HG03025 (cell line): ENCODE measurements at regions not wholly inside any gene's neighbourhood (a gene's known extent, or its start where the extent isn't known, plus 50 kb on each side); places are given as distances from the start of the nearest gene placed in this dataset.
A peak's percentile ranks its signal among the peaks of the same experiment; 100 is the strongest.

Experiments
- ATAC-seq: cut with Tn5 transposase; IDR thresholded peaks from one replicate; pipeline ENCODE4 v1.9.1; 2021; ENCODE audit warnings: mild to moderate bottlenecking, moderate library complexity; ENCODE audit not compliant: unreplicated experiment, low FRiP score

DNA sequence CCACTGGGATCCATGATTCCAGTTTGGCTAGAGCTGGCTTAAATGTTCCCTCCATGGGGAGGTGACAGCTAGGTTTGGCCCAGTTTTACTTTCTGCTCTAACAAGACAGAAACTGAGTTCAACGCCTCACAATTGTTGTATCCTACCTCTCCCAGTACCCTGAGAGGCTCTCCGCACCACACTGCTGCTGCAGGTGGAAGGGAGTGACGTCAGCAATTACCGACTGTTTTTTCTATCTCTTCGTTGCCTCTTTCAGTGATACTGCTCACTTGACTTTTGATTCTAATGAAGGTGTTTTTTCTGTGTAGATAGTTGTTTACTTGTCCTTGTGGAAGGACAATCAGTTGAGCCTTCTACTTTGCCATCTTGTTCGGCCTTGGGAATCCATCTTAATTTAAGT, 204.9 kb upstream of the DUSP10 start:
- ATAC-seq, result no peak

- no peak for ATAC-seq
These were observed 203.8 kb upstream of the DUSP10 start for GRCh38 chr1:221945669-221946068.

GRCh38 chr1:221944247-221944870, 202.5 kb upstream of the DUSP10 start:
- no peak for ATAC-seq

- ATAC-seq, result no peak
These were observed 198.7 kb upstream of the DUSP10 start for GRCh38 chr1:221940631-221941030.

DNA sequence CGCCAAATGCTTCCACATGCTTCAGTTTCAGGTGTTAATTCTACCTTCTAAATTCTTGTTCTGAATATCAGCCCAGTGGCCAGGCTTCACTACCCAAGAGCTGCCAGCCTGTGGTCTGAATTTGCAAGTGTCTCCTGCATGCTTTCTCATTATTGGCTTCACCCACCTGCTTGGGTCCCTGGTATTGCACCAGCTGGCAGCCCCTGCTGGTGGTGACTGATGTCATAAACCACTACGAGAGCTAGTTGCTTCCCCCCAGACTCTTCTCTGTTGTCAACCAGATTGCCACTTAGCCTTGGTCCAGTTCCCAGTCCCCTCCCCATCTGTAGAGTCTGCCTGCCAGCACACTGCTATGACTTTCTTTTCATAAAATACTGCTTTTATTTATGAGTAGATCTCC, 197.7 kb upstream of the DUSP10 start:
- ATAC-seq, result peak; percentile 84

- ATAC-seq, result no peak
These were observed 195.5 kb upstream of the DUSP10 start for GRCh38 chr1:221937155-221937953.

GRCh38 chr1:221933814-221934213, 191.9 kb upstream of the DUSP10 start:
- ATAC-seq, result no peak

DNA sequence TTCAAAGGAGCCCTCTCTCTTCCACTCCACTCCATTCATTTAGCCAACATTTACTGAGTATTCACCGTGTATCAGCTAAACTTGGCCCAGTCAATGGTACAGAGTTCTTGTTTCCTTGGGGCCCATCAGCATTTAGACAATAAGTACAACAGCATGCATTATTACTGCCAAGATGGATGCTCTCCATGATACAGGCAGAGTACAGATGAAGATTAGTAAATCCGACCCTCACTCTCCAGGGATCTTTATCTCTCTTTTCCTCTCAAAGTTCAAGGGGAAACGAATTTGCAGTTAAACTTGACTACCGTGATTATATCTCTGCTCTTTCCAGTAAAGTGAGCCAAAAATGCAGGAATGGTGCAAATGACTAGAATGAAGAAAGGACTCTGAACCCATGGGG, 184.6 kb upstream of the DUSP10 start:
- ATAC-seq, result no peak

GRCh38 chr1:221925947-221926346, 184.1 kb upstream of the DUSP10 start:
- ATAC-seq, result no peak

- ATAC-seq, result no peak
These were observed 182.2 kb upstream of the DUSP10 start for GRCh38 chr1:221923929-221924598.

GRCh38 chr1:221921936-221922335, 180.0 kb upstream of the DUSP10 start:
- no peak for ATAC-seq

GRCh38 chr1:221919743-221920142, 177.9 kb upstream of the DUSP10 start:
- no peak for ATAC-seq

DNA sequence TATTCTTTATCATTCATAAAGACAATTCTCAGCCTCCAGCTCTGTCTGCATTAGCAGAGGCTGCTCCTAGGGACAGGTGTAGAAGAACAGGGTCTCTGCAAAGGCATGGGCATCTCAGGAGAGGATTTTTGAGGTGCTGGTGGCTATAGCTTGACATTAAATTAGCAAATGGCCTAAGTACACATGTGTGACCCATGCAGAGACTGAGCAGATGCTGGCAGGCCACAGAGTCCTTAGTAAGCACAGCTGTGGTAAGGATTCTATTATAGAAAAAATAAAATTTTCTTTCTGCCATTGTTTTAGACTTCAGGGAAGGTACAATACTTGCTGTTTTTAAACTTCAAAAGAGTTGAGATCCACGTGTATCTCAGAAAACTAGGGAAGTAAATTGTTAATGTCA, 177.5 kb upstream of the DUSP10 start:
- ATAC-seq, result no peak

DNA sequence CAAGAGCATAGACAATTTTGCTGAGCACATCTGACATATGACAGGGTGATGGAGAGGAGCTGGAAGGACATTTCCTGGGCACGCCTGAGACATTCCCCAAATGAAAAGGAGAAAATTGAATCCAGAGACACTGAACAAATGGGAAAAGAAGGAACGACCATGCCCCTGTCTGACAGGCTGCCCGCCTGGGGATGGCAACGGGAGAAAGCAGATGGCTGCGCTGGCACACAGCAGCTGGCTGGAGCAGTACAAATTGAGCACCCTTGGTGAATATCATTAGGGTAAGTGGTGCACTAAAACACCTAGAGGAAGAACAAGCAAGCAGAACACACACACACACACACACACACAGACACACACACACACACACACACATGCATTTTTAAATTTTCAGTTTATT, 174.3 kb upstream of the DUSP10 start:
- ATAC-seq, result no peak

DNA sequence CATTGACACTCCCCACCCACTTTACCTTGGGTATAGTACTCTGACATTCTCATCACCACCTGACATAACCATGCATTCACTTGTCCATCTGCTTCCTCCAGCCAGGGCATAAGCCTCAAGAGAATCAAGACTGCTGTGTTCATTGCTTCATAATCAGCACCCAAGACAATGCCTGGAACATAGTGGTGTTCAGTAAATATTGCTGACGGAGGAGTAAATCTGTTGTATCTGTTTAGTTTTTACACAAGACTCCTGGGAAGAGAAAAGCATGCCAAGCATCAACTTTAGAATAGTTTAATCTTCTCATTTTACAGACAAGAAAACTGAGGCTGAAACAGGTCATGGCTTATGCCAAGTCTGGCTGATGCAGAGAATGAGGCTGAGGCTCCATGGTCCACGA, 173.9 kb upstream of the DUSP10 start:
- no peak for ATAC-seq

DNA sequence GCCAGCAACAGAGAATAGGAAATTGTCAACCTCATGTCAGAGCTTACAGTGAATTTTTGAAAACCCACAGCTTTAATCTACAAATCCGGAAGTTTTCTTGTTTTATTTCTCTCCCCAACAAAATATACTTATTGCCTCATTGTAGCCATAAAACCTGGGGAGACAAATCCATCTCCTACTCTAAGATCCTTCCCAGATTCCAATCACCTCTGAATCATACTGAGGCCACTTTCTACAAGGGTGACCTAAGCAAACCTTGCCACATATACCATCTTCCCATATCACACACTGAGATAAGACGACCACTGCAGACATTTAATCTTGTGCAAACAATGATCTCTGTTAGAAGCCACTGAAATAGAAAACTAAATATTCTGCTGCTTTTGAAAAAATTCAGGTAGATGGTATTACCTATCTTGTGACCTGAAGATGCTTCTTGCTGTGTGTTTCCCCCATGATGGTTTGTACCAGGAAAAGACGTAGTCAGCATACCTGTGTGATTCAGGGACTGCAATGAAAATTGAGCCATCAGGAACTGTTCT, 171.5 kb upstream of the DUSP10 start:
- ATAC-seq, result no peak

- no peak for ATAC-seq
These were observed 170.3 kb upstream of the DUSP10 start for GRCh38 chr1:221912230-221912629.

- peak; percentile 71 for ATAC-seq
These were observed 169.8 kb upstream of the DUSP10 start for GRCh38 chr1:221911714-221912113.

- ATAC-seq, result no peak
These were observed 168.3 kb upstream of the DUSP10 start for GRCh38 chr1:221910222-221910621.

- no peak for ATAC-seq
These were observed 166.7 kb upstream of the DUSP10 start for GRCh38 chr1:221908573-221908972.

DNA sequence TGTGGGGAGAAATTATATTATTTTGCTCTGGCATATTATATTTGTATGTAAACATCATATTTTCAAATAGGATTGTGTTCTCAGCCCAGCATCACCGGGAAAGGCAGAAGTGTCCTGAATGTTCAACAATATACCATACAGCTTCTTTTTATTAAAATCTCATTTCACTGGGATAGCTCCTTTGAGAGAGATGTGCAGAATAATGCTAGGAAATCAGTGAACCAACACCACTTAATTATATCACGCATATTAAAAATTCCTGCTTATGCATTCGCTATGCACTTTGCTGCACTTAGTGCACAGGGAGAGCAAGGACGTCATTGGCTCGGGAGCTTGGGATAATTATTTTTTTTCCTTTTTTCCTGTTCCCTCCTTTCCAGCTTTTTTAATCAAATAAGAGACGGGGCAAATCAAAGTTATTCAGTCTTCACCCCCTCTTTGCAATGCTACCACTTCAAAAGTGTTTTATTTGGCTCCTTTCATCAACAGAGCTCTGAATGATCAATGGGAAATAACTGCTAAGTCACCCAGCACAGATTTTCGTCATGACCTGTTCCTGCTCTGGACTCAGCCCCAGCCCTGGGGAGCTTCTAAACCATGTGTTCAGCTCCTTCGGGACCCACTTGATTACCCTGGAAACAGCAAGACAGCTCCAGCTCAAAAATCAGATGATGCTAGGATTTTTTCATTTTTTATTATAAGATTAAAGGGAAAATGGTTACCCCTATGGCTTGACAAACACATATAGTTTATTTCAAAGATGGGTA, 165.5 kb upstream of the DUSP10 start:
- no peak for ATAC-seq
